GM12878 (cell line): ENCODE measurements at regions not wholly inside any gene's neighbourhood (a gene's known extent, or its start where the extent isn't known, plus 50 kb on each side); places are given as distances from the start of the nearest gene placed in this dataset.

Experiments used
- ATAC-seq: fragments of 200-7000 bp; cut with Tn5 transposase; 3 replicates; pipeline ENCODE4 v1.9.1; 2020; ENCODE audit warnings: mild to moderate bottlenecking, moderate library complexity
- BruUV-seq: library from RNA; stranded (reverse); fragments of 400-500 nt; replicated peaks from 2 replicates; lab custom pipeline; 2021; lab: Mats Ljungman, UMichigan
- CTCF ChIA-PET: fragments of 300-600 bp; sonication (Branson Sonifier 250); formaldehyde crosslinking; extraction: SDS; loops from one replicate; lab custom pipeline; 2021; ENCODE audit warnings: inconsistent platforms; lab: Yijun Ruan, JAX
- POLR2A ChIA-PET: fragments of 350-600 bp; formaldehyde crosslinking; extraction: SDS; loops from one replicate; lab custom pipeline; 2021; ENCODE audit warnings: inconsistent platforms; lab: Charles Lee
- RAD21 ChIA-PET: fragments of 300-600 bp; sonication (Branson Sonifier 250); formaldehyde crosslinking; loops from one replicate; lab custom pipeline; 2023; ENCODE audit warnings: antibody characterized with exemption; ENCODE audit not compliant: unreplicated experiment; lab: Charles Lee
- SMC1A ChIA-PET: fragments of 300-600 bp; sonication (Branson Sonifier 250); formaldehyde crosslinking; loops from one replicate; lab custom pipeline; 2023; ENCODE audit not compliant: unreplicated experiment, uncharacterized antibody; lab: Charles Lee
- DNase-seq: peaks from one replicate; pipeline ENCODE4 v3.0.0-alpha.2; 2011; ENCODE audit warnings: low read depth, low spot score
- FAIRE-seq: peaks from 3 replicates; lab custom pipeline; 2011; peaks lifted over from hg19 to GRCh38; lab: Jason Lieb, UNC
- H2AFZ ChIP-seq: 2 replicates; pipeline ENCODE4 v1.6.0; 2011; ENCODE audit warnings: low read depth, low read length, control low read depth; ENCODE audit not compliant: control insufficient read depth
- H3K27ac ChIP-seq: 2 replicates; pipeline ENCODE4 v1.5.1; 2011; ENCODE audit warnings: control low read depth; ENCODE audit not compliant: control insufficient read depth, insufficient read depth
- H3K27me3 ChIP-seq, 2 experiments: replicated peaks in 1 of 2; 2 replicates each; pipeline versions ENCODE4 v1.6.0 to v1.6.1; 2011; ENCODE audit warnings: low read length in 1 of 2; ENCODE audit not compliant: control insufficient read depth in 2 of 2, insufficient read depth in 2 of 2
- H3K36me3 ChIP-seq, 2 experiments: 2 replicates each; pipeline ENCODE4 v1.5.1; 2011; ENCODE audit warnings: low read length in 1 of 2; ENCODE audit not compliant: control insufficient read depth in 2 of 2, insufficient read depth in 2 of 2
- H3K4me1 ChIP-seq: 2 replicates; pipeline ENCODE4 v1.6.1; 2011; ENCODE audit warnings: mild to moderate bottlenecking, low read length, moderate library complexity, mixed read lengths; ENCODE audit not compliant: control insufficient read depth, insufficient read depth
- H3K4me2 ChIP-seq: 2 replicates; pipeline ENCODE4 v1.6.0; 2011; ENCODE audit warnings: control low read depth; ENCODE audit not compliant: control insufficient read depth, insufficient read depth
- H3K4me3 ChIP-seq: fragments of 200-600 bp; sonication (generic); 2 replicates; pipeline ENCODE4 v1.5.1; 2016
- H3K79me2 ChIP-seq: 2 replicates; pipeline ENCODE4 v1.6.0; 2011; ENCODE audit warnings: low read length; ENCODE audit not compliant: control insufficient read depth, insufficient read depth
- H3K9ac ChIP-seq: 2 replicates; pipeline ENCODE4 v1.8.0; 2011; ENCODE audit warnings: low read length, control low read depth, mixed read lengths; ENCODE audit not compliant: control insufficient read depth, insufficient read depth
- H3K9me3 ChIP-seq: replicated peaks from 3 replicates; pipeline ENCODE4 v1.5.1; 2011; ENCODE audit warnings: mild to moderate bottlenecking, low read length; ENCODE audit not compliant: control insufficient read depth, insufficient read depth
- H4K20me1 ChIP-seq: 2 replicates; pipeline ENCODE4 v1.6.0; 2011; ENCODE audit not compliant: control insufficient read depth, insufficient read depth
- ATF7 ChIP-seq: fragments of 450-650 bp; IDR thresholded peaks from 2 replicates; pipeline ENCODE4 v1.6.1; 2016; ENCODE audit warnings: low read depth, mild to moderate bottlenecking
- BCL3 ChIP-seq: IDR thresholded peaks from 2 replicates; pipeline ENCODE4 v1.6.1; 2011; ENCODE audit warnings: borderline replicate concordance, low read depth, mild to moderate bottlenecking, moderate library complexity, low read length; ENCODE audit not compliant: insufficient read depth, poor library complexity, severe bottlenecking
- BHLHE40 ChIP-seq, 2 experiments: fragments of 450-650 bp in 1 of 2; IDR thresholded peaks; 2 replicates each; pipeline ENCODE4 v1.6.1; 2011 to 2017; ENCODE audit warnings: low read depth in 2 of 2, borderline replicate concordance in 1 of 2, improper control_type of control experiment in 1 of 2, low read length in 1 of 2, mild to moderate bottlenecking in 1 of 2
- CBFB ChIP-seq: IDR thresholded peaks from 2 replicates; pipeline ENCODE4 v1.6.1; 2016; ENCODE audit warnings: antibody characterized with exemption, low read depth
- CUX1 ChIP-seq: IDR thresholded peaks from 2 replicates; pipeline ENCODE4 v1.6.1; 2012; ENCODE audit warnings: improper control_type of control experiment, low read depth, low read length; ENCODE audit not compliant: insufficient replicate concordance
- E2F4 ChIP-seq: IDR thresholded peaks from 2 replicates; pipeline ENCODE4 v1.6.1; 2012; ENCODE audit warnings: low read depth, low read length, improper control_type of control experiment
- NR2F1 ChIP-seq: fragments of 450-650 bp; conservative IDR thresholded peaks from 2 replicates; pipeline ENCODE4 v1.6.1; 2017; ENCODE audit warnings: mild to moderate bottlenecking
- POLR2AphosphoS5 ChIP-seq: IDR thresholded peaks from 2 replicates; pipeline ENCODE4 v1.6.1; 2011; ENCODE audit warnings: mild to moderate bottlenecking, low read length, inconsistent platforms
- USF1 ChIP-seq: IDR thresholded peaks from 2 replicates; pipeline ENCODE4 v1.6.1; 2011; ENCODE audit warnings: borderline replicate concordance, low read depth, mild to moderate bottlenecking, moderate library complexity, mixed read lengths, low read length; ENCODE audit not compliant: insufficient read depth; ENCODE audit errors: extremely low read length
- WGBS: methylation state at CpG from one replicate; pipeline ENCODE4 v1.1.6; 2016; ENCODE audit warnings: low lambda C conversion rate; ENCODE audit not compliant: insufficient replicate concordance, insufficient coverage; ENCODE audit errors: missing lambda C conversion rate; 5-methylcytosine and 5-hydroxymethylcytosine counted together
- in situ Hi-C: fragments of 300-500 bp; cut with MboI; formaldehyde crosslinking; loops from 9 replicates; pipeline ENCODE4 v1.14.3; 2018; ENCODE audit warnings: mixed read lengths
- intact Hi-C: fragments of 100-400 bp; cut with micrococcal nuclease; formaldehyde crosslinking; loops from one replicate; pipeline ENCODE4 v1.14.2; 2022; ENCODE audit not compliant: unreplicated experiment

- ChIA-PET RAD21 (no interaction called here), CTCF (interaction anchor here (5.7 kb wide), 1 partner anchor 766 kb away, joined by 42 read pairs; no protein-coding TSS in a partner anchor), SMC1A (interaction anchor here (0.7 to 1.5 kb wide), 3 partner anchors 24 to 123 kb away, joined by 3 to 4 read pairs (median 3); no protein-coding TSS in a partner anchor), POLR2A (no interaction called here)
- no peak for TF ChIP-seq POLR2AphosphoS5
- no peak for TF ChIP-seq NR2F1
- TF ChIP-seq BHLHE40 (IDR thresholded peaks at IDR 0.05; ENCODE audit: borderline replicate concordance in 1 of 2, low read depth in 2 of 2, low read length in 1 of 2): no peak
- TF ChIP-seq E2F4: no peak
- TF ChIP-seq CUX1: no peak
- no peak for TF ChIP-seq BCL3
- no peak for TF ChIP-seq CBFB
- no peak for TF ChIP-seq ATF7
- TF ChIP-seq USF1: no peak
- Histone ChIP-seq H3K9me3 (no peaks in the 10 kb centered on the region), H3K4me1 (no peaks in the 10 kb centered on the region), H3K4me3 (no peak overlapping the region), H3K4me2 (no peak overlapping the region), H3K27me3 (no peaks in the 10 kb centered on the region; a peak in 1 of 4 replicates), H2AFZ (no peak overlapping the region), H3K36me3 (no peaks in the 10 kb centered on the region), H3K79me2 (no peaks in the 10 kb centered on the region), H3K27ac (no peak overlapping the region), H4K20me1 (no peaks in the 10 kb centered on the region), H3K9ac (no peak overlapping the region)
- WGBS: 14% methylated on average over 2 of the region's 2 CpGs
- intact Hi-C loops: loop anchor here (10.0 kb wide), 1 partner anchor 402 kb away; no protein-coding TSS in a partner anchor
- in situ Hi-C loops: loop anchor here (5.0 to 25.0 kb wide), 2 partner anchors 629 to 764 kb away; no protein-coding TSS in a partner anchor
- FAIRE-seq (no peak), ATAC-seq (no peak), DNase-seq (no peak)
- no TSS peak for BruUV-seq
Measured at GRCh38 chr5:113683211-113683610, 169.7 kb downstream of the YTHDC2 start.
